ENCODE measurements at regions not wholly inside any gene's neighbourhood (a gene's known extent, or its start where the extent isn't known, plus 50 kb on each side); places are given as distances from the start of the nearest gene placed in this dataset.
"Not testable (repeated sequence)": the region's sequence is repeated elsewhere in the genome, so short reads cannot be mapped to it uniquely, and the experiment has no call there.

GRCh38 chr7:68205826-68206225 is 1209.2 kb downstream of the TYW1 start:
- no peak for FAIRE-seq
- no peak for TF ChIP-seq POLR2A (IDR thresholded peaks at IDR 0.05; ENCODE audit: low read depth, low read length)
- no peak for DNase-seq (ENCODE audit: insufficient read length, low spot score)

DNA sequence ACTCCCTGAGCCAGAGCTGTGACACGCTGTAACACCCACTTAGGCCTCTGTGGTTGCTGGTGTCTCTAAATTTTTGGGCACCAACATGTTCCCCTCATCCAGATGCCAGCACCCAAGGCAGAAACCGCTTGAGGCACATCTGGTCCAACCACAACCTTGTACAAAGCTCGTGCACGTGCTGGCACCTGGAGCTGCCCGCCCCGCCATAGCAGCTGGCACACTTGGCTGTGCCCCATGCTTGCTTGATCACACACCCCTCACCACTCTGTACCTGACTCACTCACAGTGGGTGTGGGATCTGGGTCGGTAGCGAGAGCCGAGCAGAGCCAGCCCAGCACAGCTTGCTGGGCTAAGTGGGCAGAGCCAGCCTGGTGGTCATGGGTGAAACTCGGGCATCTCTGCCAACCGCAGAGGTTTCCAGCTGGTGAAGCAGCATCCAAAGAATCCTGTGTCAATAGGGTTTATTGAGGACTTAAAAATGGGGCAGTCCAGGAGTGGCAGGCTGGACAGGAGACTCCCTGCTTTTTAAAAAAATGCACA is 1210.4 kb downstream of the TYW1 start:
- no peak for TF ChIP-seq POLR2A (IDR thresholded peaks at IDR 0.05; ENCODE audit: low read depth, low read length)
- FAIRE-seq (no peak), DNase-seq (ENCODE audit: insufficient read length, low spot score) (no peak)

- FAIRE-seq, result no peak
- no peak for DNase-seq (ENCODE audit: insufficient read length, low spot score)
- TF ChIP-seq POLR2A (IDR thresholded peaks at IDR 0.05; ENCODE audit: low read depth, low read length), result no peak
Observed at GRCh38 chr7:68207676-68208075, 1211.0 kb downstream of the TYW1 start.

- TF ChIP-seq POLR2A (IDR thresholded peaks at IDR 0.05; ENCODE audit: low read depth, low read length), result no peak
- DNase-seq (ENCODE audit: insufficient read length, low spot score) (no peak), FAIRE-seq (no peak)
Observed at GRCh38 chr7:68209486-68209885, 1212.9 kb downstream of the TYW1 start.

GRCh38 chr7:68213838-68214237 is 1217.2 kb downstream of the TYW1 start:
- no peak for DNase-seq (ENCODE audit: insufficient read length, low spot score)
- FAIRE-seq, result no peak
- no peak for TF ChIP-seq POLR2A (IDR thresholded peaks at IDR 0.05; ENCODE audit: low read depth, low read length)

DNA sequence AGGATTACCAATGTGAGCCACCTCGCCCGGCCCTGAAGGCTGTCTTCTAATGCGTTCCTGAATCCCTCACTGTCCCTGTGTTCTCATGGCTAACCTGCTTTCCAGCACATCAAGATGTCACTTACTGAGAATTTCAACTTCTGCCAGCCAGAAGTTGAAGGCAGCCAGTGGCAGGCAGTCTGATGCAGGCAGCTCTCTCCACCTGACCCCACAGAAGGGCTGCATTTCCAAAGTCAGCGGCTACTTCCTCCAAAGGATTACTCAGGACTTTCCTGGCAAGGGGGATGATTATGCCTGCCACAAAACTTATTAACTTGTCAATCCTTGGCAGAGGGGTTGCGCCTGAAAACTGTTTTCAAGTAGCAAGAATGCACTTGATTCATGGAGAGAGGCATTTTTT is 1219.4 kb downstream of the TYW1 start:
- DNase-seq (ENCODE audit: insufficient read length, low spot score) (no peak), FAIRE-seq (no peak)
- no peak for TF ChIP-seq POLR2A (IDR thresholded peaks at IDR 0.05; ENCODE audit: low read depth, low read length)

GRCh38 chr7:68217426-68217825 is 1220.8 kb downstream of the TYW1 start:
- FAIRE-seq (no peak), DNase-seq (ENCODE audit: insufficient read length, low spot score) (no peak)
- no peak for TF ChIP-seq POLR2A (IDR thresholded peaks at IDR 0.05; ENCODE audit: low read depth, low read length)

- no peak for DNase-seq (ENCODE audit: insufficient read length, low spot score)
- no peak for FAIRE-seq
- TF ChIP-seq POLR2A (IDR thresholded peaks at IDR 0.05; ENCODE audit: low read depth, low read length), result no peak
Observed at GRCh38 chr7:68218461-68218860, 1221.8 kb downstream of the TYW1 start.

- FAIRE-seq, result no peak
- no peak for DNase-seq (ENCODE audit: insufficient read length, low spot score)
- no peak for TF ChIP-seq POLR2A (IDR thresholded peaks at IDR 0.05; ENCODE audit: low read depth, low read length)
Observed at GRCh38 chr7:68222311-68222710, 1225.7 kb downstream of the TYW1 start.

DNA sequence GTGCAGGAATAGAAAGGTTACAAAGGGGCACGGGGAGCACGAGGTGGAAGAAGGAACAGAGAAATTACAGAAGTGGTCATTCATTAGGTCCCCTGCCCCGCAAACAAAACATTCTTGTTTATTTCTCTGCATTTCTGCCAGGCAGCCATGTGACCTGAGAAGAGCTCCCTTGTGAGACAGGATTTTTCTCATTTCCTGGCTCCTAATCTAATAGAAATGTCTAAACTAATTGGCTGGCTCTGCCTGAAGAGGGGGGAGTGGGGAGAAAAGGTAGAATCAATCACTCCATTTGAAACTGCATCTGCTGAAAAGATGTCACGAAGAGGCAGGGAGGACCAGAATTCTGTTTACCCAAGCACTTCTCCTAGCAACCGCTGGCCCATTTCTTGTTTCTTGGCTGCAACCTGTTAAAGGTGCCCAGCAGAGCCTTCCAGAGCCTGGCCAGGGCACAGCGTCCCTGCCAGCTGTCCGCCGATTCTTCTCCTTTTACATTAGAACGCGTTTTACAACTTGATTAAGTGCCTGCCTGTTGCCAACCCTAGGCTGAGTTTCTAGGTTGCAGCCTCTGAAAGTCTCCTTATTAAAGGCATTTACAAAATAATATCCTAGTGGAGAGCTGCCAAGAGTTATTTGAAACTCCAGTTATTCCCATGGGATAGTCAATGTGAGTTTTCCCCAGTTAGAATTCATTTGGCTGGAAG is 1227.6 kb downstream of the TYW1 start:
- no peak for TF ChIP-seq POLR2A (IDR thresholded peaks at IDR 0.05; ENCODE audit: low read depth, low read length)
- no peak for DNase-seq (ENCODE audit: insufficient read length, low spot score)
- FAIRE-seq, result no peak

GRCh38 chr7:68231011-68231410 is 1234.4 kb downstream of the TYW1 start:
- not testable (repeated sequence) for DNase-seq (ENCODE audit: insufficient read length, low spot score)

DNA sequence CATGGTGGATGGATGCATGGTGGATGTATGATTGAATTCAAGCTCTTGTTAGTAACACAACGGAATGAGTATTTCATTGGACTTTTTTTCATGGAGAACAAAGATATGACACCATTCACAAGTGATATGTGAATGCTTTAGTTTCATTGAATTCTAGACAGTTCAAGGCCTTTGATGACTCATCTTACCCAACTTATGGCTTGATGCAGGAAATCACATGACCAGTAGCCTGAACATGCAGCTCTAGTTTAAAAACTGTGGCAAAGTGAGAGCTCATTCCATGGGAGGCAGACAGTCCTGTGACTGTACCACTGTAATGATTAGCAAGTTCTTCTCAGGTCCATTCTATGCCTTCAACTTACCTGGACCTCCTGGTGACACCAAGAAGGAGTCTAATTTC is 1239.3 kb downstream of the TYW1 start:
- FAIRE-seq (no peak), DNase-seq (ENCODE audit: insufficient read length, low spot score) (no peak)
- no peak for TF ChIP-seq POLR2A (IDR thresholded peaks at IDR 0.05; ENCODE audit: low read depth, low read length)

More at GRCh38 chr7:68231011-68231410, 1234.4 kb downstream of the TYW1 start:
- FAIRE-seq, result not testable (repeated sequence)

DNA sequence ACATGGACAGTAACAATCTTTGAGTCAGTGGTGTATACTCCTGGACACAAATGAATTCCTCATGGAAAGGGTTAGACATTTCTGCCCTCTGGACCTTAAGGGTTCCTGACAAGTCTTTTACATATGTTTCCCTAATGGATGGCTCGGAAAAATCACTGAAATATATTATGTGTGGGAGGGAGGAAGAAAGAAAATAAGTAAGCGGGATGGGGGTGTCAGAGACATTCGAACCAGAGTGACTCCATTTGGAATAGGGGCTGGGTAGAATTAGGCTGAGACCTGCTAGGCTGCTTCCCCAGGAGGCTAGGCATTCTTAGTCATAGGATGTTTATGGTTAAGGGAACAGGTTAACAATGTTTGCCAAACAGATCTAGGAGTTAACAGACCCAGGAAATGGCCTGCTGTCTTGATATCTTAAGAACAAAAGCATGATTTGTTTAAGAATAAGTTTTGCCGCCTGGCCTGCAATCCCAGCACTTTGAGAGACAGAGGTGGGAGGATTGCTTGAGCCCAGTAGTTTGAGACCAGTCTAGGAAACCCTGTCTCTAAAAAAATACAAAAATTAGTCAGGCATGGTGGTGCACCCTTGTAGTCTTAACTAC is 1241.7 kb downstream of the TYW1 start:
- FAIRE-seq (no peak), DNase-seq (ENCODE audit: insufficient read length, low spot score) (no peak)
- TF ChIP-seq POLR2A (IDR thresholded peaks at IDR 0.05; ENCODE audit: low read depth, low read length), result no peak

DNA sequence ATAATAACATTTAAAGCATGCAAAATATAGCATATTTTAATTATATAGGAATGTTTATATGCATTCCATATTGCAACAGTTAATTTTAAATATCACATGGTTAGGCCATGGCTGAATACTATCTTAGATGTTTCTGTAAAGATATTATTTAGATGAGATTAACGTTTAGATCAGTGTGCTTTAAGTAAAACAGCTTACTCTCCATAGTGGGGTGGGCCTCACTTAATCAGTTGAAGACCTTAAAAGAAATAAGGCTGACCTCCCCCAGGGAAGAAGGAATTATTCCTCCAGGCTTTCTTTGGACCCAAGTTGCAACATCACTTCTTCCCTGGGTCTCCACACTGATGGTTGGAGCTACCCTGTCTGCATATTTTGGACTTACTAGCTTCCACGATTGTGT is 1246.5 kb downstream of the TYW1 start:
- no peak for TF ChIP-seq POLR2A (IDR thresholded peaks at IDR 0.05; ENCODE audit: low read depth, low read length)
- no peak for FAIRE-seq
- DNase-seq (ENCODE audit: insufficient read length, low spot score), result no peak

DNA sequence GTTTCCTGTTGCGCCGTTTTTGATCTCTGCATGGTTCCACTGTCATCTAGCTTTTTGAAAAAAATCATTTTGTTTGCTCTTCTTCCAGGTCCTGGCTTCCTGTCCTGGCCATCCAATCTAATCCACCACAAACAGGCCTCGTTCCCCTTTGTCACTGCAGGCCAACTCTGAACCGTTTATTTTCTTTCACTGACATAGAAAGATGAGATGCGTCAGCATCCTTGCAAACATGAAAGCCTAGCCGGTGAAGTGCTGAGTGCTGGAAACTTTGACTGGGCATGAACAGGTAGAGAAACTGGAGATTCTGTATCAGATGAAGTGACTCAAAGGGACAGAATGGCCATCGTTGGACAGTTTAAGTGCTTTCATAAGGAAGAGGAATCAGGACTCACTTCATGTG is 1247.8 kb downstream of the TYW1 start:
- no peak for FAIRE-seq
- no peak for DNase-seq (ENCODE audit: insufficient read length, low spot score)
- TF ChIP-seq POLR2A (IDR thresholded peaks at IDR 0.05; ENCODE audit: low read depth, low read length), result no peak

Measured in H54 (cell line).